Effector memory CD4-positive, alpha-beta T cell (primary cell): ENCODE measurements at regions not wholly inside any gene's neighbourhood (a gene's known extent, or its start where the extent isn't known, plus 50 kb on each side); places are given as distances from the start of the nearest gene placed in this dataset.

Experiments
- DNase-seq, 3 donors: peaks; one replicate each; pipeline ENCODE4 v3.0.0-alpha.2; 2020
- H3K27ac ChIP-seq: 2 replicates; pipeline ENCODE4 v1.7.0; 2013; ENCODE audit warnings: mild to moderate bottlenecking, low read length, moderate library complexity; ENCODE audit not compliant: insufficient read depth, poor library complexity, severe bottlenecking
- H3K27me3 ChIP-seq: replicated peaks from 2 replicates; pipeline ENCODE4 v1.7.0; 2013; ENCODE audit warnings: mild to moderate bottlenecking, low read length; ENCODE audit not compliant: insufficient read depth, control insufficient read depth, poor library complexity, severe bottlenecking
- H3K36me3 ChIP-seq: 2 replicates; pipeline ENCODE4 v1.7.0; 2013; ENCODE audit warnings: mild to moderate bottlenecking, low read length, moderate library complexity; ENCODE audit not compliant: control insufficient read depth, insufficient read depth
- H3K4me1 ChIP-seq: 2 replicates; pipeline ENCODE4 v1.7.0; 2013; ENCODE audit warnings: low read length, mild to moderate bottlenecking; ENCODE audit not compliant: control insufficient read depth, insufficient read depth, poor library complexity, severe bottlenecking
- H3K4me3 ChIP-seq: 2 replicates; pipeline ENCODE4 v1.7.0; 2013; ENCODE audit warnings: low read length, low read depth, mild to moderate bottlenecking; ENCODE audit not compliant: insufficient read depth, poor library complexity, severe bottlenecking
- H3K9me3 ChIP-seq: 2 replicates; pipeline ENCODE4 v1.7.0; 2013; ENCODE audit warnings: mild to moderate bottlenecking, low read length, moderate library complexity; ENCODE audit not compliant: control insufficient read depth

- no peaks in the 10 kb centered on the region for H3K27me3 ChIP-seq
- no peak overlapping the region for H3K4me3 ChIP-seq
- no peaks in the 10 kb centered on the region for H3K36me3 ChIP-seq
- H3K9me3 ChIP-seq = no peaks in the 10 kb centered on the region
- H3K4me1 ChIP-seq = no peaks in the 10 kb centered on the region
- DNase-seq = no peak
- no peak overlapping the region for H3K27ac ChIP-seq
Measured at GRCh38 chr3:10620833-10621082, 115.4 kb upstream of the ATP2B2 start.

GRCh38 chr3:10623578-10624275, 118.3 kb upstream of the ATP2B2 start:
- Histone ChIP-seq H3K36me3 (no peaks in the 10 kb centered on the region), H3K27me3 (no peaks in the 10 kb centered on the region), H3K9me3 (no peaks in the 10 kb centered on the region), H3K4me1 (no peaks in the 10 kb centered on the region), H3K4me3 (no peak overlapping the region), H3K27ac (no peak overlapping the region)
- DNase-seq = no peak

GRCh38 chr3:10625323-10625722, 119.9 kb upstream of the ATP2B2 start:
- H3K27ac ChIP-seq = no peak overlapping the region
- H3K4me3 ChIP-seq = no peak overlapping the region
- no peak for DNase-seq
- H3K36me3 ChIP-seq = no peaks in the 10 kb centered on the region
- no peaks in the 10 kb centered on the region for H3K27me3 ChIP-seq
- H3K4me1 ChIP-seq = no peaks in the 10 kb centered on the region
- no peaks in the 10 kb centered on the region for H3K9me3 ChIP-seq

GRCh38 chr3:10627884-10628572, 122.6 kb upstream of the ATP2B2 start:
- Histone ChIP-seq H3K4me1 (no peaks in the 10 kb centered on the region), H3K27ac (no peak overlapping the region), H3K9me3 (no peaks in the 10 kb centered on the region), H3K36me3 (no peaks in the 10 kb centered on the region), H3K27me3 (no peaks in the 10 kb centered on the region), H3K4me3 (no peak overlapping the region)
- no peak for DNase-seq

GRCh38 chr3:10628891-10629670, 123.7 kb upstream of the ATP2B2 start:
- Histone ChIP-seq H3K36me3 (no peaks in the 10 kb centered on the region), H3K27me3 (no peaks in the 10 kb centered on the region), H3K9me3 (no peaks in the 10 kb centered on the region), H3K4me1 (no peaks in the 10 kb centered on the region), H3K27ac (no peak overlapping the region), H3K4me3 (no peak overlapping the region)
- no peak for DNase-seq

- Histone ChIP-seq H3K27ac (no peak overlapping the region), H3K9me3 (no peaks in the 10 kb centered on the region), H3K4me3 (no peak overlapping the region), H3K36me3 (no peaks in the 10 kb centered on the region), H3K27me3 (no peaks in the 10 kb centered on the region), H3K4me1 (no peaks in the 10 kb centered on the region)
- DNase-seq = no peak
Measured at GRCh38 chr3:10629671-10630040, 124.3 kb upstream of the ATP2B2 start.

GRCh38 chr3:10631224-10631623, 125.8 kb upstream of the ATP2B2 start:
- H3K9me3 ChIP-seq = no peaks in the 10 kb centered on the region
- H3K4me3 ChIP-seq = no peak overlapping the region
- no peak for DNase-seq

GRCh38 chr3:10632125-10632524, 126.7 kb upstream of the ATP2B2 start:
- no peaks in the 10 kb centered on the region for H3K9me3 ChIP-seq

More at GRCh38 chr3:10631224-10631623, 125.8 kb upstream of the ATP2B2 start:
- no peaks in the 10 kb centered on the region for H3K27me3 ChIP-seq
- H3K4me1 ChIP-seq = no peaks in the 10 kb centered on the region
- H3K36me3 ChIP-seq = no peaks in the 10 kb centered on the region
- no peak overlapping the region for H3K27ac ChIP-seq

GRCh38 chr3:10632741-10633140, 127.4 kb upstream of the ATP2B2 start:
- Histone ChIP-seq H3K36me3 (no peaks in the 10 kb centered on the region), H3K4me3 (no peak overlapping the region), H3K27me3 (no peaks in the 10 kb centered on the region), H3K27ac (no peak overlapping the region), H3K9me3 (no peaks in the 10 kb centered on the region), H3K4me1 (no peaks in the 10 kb centered on the region)
- DNase-seq = no peak

More at GRCh38 chr3:10632125-10632524, 126.7 kb upstream of the ATP2B2 start:
- H3K4me3 ChIP-seq = no peak overlapping the region
- H3K4me1 ChIP-seq = no peaks in the 10 kb centered on the region
- H3K36me3 ChIP-seq = no peaks in the 10 kb centered on the region
- no peak for DNase-seq
- no peak overlapping the region for H3K27ac ChIP-seq
- no peaks in the 10 kb centered on the region for H3K27me3 ChIP-seq

- Histone ChIP-seq H3K4me3 (no peak overlapping the region), H3K27me3 (no peaks in the 10 kb centered on the region), H3K36me3 (no peaks in the 10 kb centered on the region), H3K9me3 (no peaks in the 10 kb centered on the region), H3K27ac (no peak overlapping the region), H3K4me1 (no peaks in the 10 kb centered on the region)
- DNase-seq = no peak
Measured at GRCh38 chr3:10635446-10636076, 130.2 kb upstream of the ATP2B2 start.
